Naive B cell (primary cell): ENCODE measurements at regions not wholly inside any gene's neighbourhood (a gene's known extent, or its start where the extent isn't known, plus 50 kb on each side); places are given as distances from the start of the nearest gene placed in this dataset.
A peak's percentile ranks its signal among the peaks of the same experiment; 100 is the strongest.

Source experiments
- ATAC-seq, 2 donors: fragments of 150-1000 bp; cut with Tn5 transposase; 2 replicates each; pipeline ENCODE4 v1.10.0; 2021; ENCODE audit warnings: low read depth in 2 of 2, mild to moderate bottlenecking in 2 of 2, moderate library complexity in 2 of 2
- DNase-seq: peaks from one replicate; pipeline ENCODE4 v3.0.0; 2022
- H3K27ac Mint-ChIP-seq, 6 donors: one replicate each; pipeline ENCODE4 v1.8.0; 2020 to 2022; ENCODE audit warnings: mild to moderate bottlenecking in 6 of 6, mixed read lengths in 6 of 6, moderate library complexity in 5 of 6, inconsistent platforms in 2 of 6
- H3K27me3 Mint-ChIP-seq, 3 donors: one replicate each; pipeline ENCODE4 v1.8.0; 2021 to 2022; ENCODE audit warnings: mixed read lengths in 3 of 3, mild to moderate bottlenecking in 1 of 3
- H3K36me3 Mint-ChIP-seq, 2 donors: one replicate each; pipeline ENCODE4 v1.8.0; 2020 to 2022; ENCODE audit warnings: mixed read lengths in 2 of 2, inconsistent platforms in 1 of 2, mild to moderate bottlenecking in 1 of 2
- H3K4me1 Mint-ChIP-seq, 3 donors: one replicate each; pipeline ENCODE4 v1.8.0; 2020 to 2022; ENCODE audit warnings: mixed read lengths in 3 of 3, inconsistent platforms in 1 of 3, mild to moderate bottlenecking in 1 of 3, moderate library complexity in 1 of 3
- H3K4me3 Mint-ChIP-seq, 8 donors: one replicate each; pipeline ENCODE4 v1.8.0; 2020 to 2022; ENCODE audit warnings: mild to moderate bottlenecking in 8 of 8, mixed read lengths in 8 of 8, moderate library complexity in 8 of 8, inconsistent platforms in 2 of 8
- H3K9me3 Mint-ChIP-seq, 7 donors: one replicate each; pipeline ENCODE4 v1.8.0; 2020 to 2022; ENCODE audit warnings: mixed read lengths in 7 of 7, mild to moderate bottlenecking in 5 of 7, inconsistent platforms in 2 of 7, moderate library complexity in 1 of 7

- peaks cover 4 to 20% (median 5%) of the 10 kb centered on the region in 3 donors for H3K27me3 Mint-ChIP-seq
- H3K4me3 Mint-ChIP-seq, result no peak overlapping the region
- no peak for ATAC-seq
- peaks cover 2 to 7% (median 4%) of the 10 kb centered on the region in 7 donors for H3K9me3 Mint-ChIP-seq
- DNase-seq, result no peak
- H3K27ac Mint-ChIP-seq, result no peak overlapping the region
- H3K4me1 Mint-ChIP-seq, result no peaks in the 10 kb centered on the region
- no peaks in the 10 kb centered on the region for H3K36me3 Mint-ChIP-seq
Measured at GRCh38 chr1:184241446-184241845, 145.4 kb upstream of the C1orf21 start.

- DNase-seq (no peak), ATAC-seq (no peak)
- H3K9me3 Mint-ChIP-seq, result peaks cover 2 to 7% (median 4%) of the 10 kb centered on the region in 7 donors
- H3K36me3 Mint-ChIP-seq, result no peaks in the 10 kb centered on the region
- H3K4me3 Mint-ChIP-seq, result no peak overlapping the region
- H3K4me1 Mint-ChIP-seq, result no peaks in the 10 kb centered on the region
- H3K27me3 Mint-ChIP-seq, result peaks cover 0 to 20% (median 5%) of the 10 kb centered on the region in 3 donors
- H3K27ac Mint-ChIP-seq, result no peak overlapping the region
Measured at GRCh38 chr1:184242507-184242943, 144.3 kb upstream of the C1orf21 start.

GRCh38 chr1:184244962-184245361, 141.9 kb upstream of the C1orf21 start:
- H3K4me3 Mint-ChIP-seq, result no peak overlapping the region
- ATAC-seq (no peak), DNase-seq (no peak)
- peaks cover 0 to 27% (median 11%) of the 10 kb centered on the region in 3 donors for H3K27me3 Mint-ChIP-seq
- no peak overlapping the region for H3K27ac Mint-ChIP-seq
- peaks cover 2 to 12% (median 4%) of the 10 kb centered on the region in 7 donors for H3K9me3 Mint-ChIP-seq
- H3K4me1 Mint-ChIP-seq, result no peaks in the 10 kb centered on the region
- no peaks in the 10 kb centered on the region for H3K36me3 Mint-ChIP-seq

GRCh38 chr1:184247671-184248070, 139.2 kb upstream of the C1orf21 start:
- Mint-ChIP-seq H3K4me1 (no peaks in the 10 kb centered on the region), H3K27ac (no peak overlapping the region), H3K27me3 (peaks cover 0 to 15% (median 6%) of the 10 kb centered on the region in 3 donors), H3K4me3 (no peak overlapping the region), H3K36me3 (no peaks in the 10 kb centered on the region), H3K9me3 (peaks cover 0 to 12% (median 4%) of the 10 kb centered on the region in 7 donors)
- no peak for ATAC-seq
- DNase-seq, result no peak

GRCh38 chr1:184253921-184254320, 132.9 kb upstream of the C1orf21 start:
- H3K27me3 Mint-ChIP-seq, result peaks cover 9 to 20% (median 11%) of the 10 kb centered on the region in 3 donors
- no peak for ATAC-seq
- no peaks in the 10 kb centered on the region for H3K36me3 Mint-ChIP-seq
- H3K27ac Mint-ChIP-seq, result no peak overlapping the region
- DNase-seq, result no peak
- peaks cover 0 to 11% (median 0%) of the 10 kb centered on the region in 7 donors for H3K9me3 Mint-ChIP-seq
- no peaks in the 10 kb centered on the region for H3K4me1 Mint-ChIP-seq
- H3K4me3 Mint-ChIP-seq, result no peak overlapping the region

GRCh38 chr1:184254849-184255248, 132.0 kb upstream of the C1orf21 start:
- ATAC-seq (no peak), DNase-seq (no peak)
- Mint-ChIP-seq H3K27ac (no peak overlapping the region), H3K4me3 (no peak overlapping the region), H3K9me3 (peaks cover 0 to 11% (median 0%) of the 10 kb centered on the region in 7 donors), H3K27me3 (peaks cover 5 to 20% (median 11%) of the 10 kb centered on the region in 3 donors), H3K4me1 (no peaks in the 10 kb centered on the region), H3K36me3 (no peaks in the 10 kb centered on the region)

- no peaks in the 10 kb centered on the region for H3K36me3 Mint-ChIP-seq
- peaks cover 0 to 11% (median 0%) of the 10 kb centered on the region in 7 donors for H3K9me3 Mint-ChIP-seq
- H3K27ac Mint-ChIP-seq, result no peak overlapping the region
- peaks cover 5 to 20% (median 17%) of the 10 kb centered on the region in 3 donors for H3K27me3 Mint-ChIP-seq
- DNase-seq (no peak), ATAC-seq (no peak)
- no peaks in the 10 kb centered on the region for H3K4me1 Mint-ChIP-seq
- no peak overlapping the region for H3K4me3 Mint-ChIP-seq
Measured at GRCh38 chr1:184255560-184255959, 131.3 kb upstream of the C1orf21 start.

GRCh38 chr1:184257873-184258272, 129.0 kb upstream of the C1orf21 start:
- Mint-ChIP-seq H3K36me3 (no peaks in the 10 kb centered on the region), H3K27me3 (peaks cover 5 to 20% (median 17%) of the 10 kb centered on the region in 3 donors), H3K27ac (no peak overlapping the region), H3K9me3 (peaks cover 0 to 11% (median 0%) of the 10 kb centered on the region in 7 donors), H3K4me3 (no peak overlapping the region), H3K4me1 (no peaks in the 10 kb centered on the region)
- ATAC-seq (no peak), DNase-seq (no peak)

GRCh38 chr1:184258525-184258924, 128.3 kb upstream of the C1orf21 start:
- no peaks in the 10 kb centered on the region for H3K4me1 Mint-ChIP-seq
- no peak for ATAC-seq
- no peaks in the 10 kb centered on the region for H3K36me3 Mint-ChIP-seq
- H3K27ac Mint-ChIP-seq, result no peak overlapping the region
- H3K27me3 Mint-ChIP-seq, result peaks cover 5 to 20% (median 17%) of the 10 kb centered on the region in 3 donors
- H3K9me3 Mint-ChIP-seq, result peaks cover 0 to 11% (median 0%) of the 10 kb centered on the region in 7 donors
- DNase-seq, result no peak
- no peak overlapping the region for H3K4me3 Mint-ChIP-seq

- ATAC-seq (no peak), DNase-seq (no peak)
- Mint-ChIP-seq H3K4me3 (no peak overlapping the region), H3K36me3 (no peaks in the 10 kb centered on the region), H3K27ac (no peak overlapping the region), H3K4me1 (no peaks in the 10 kb centered on the region), H3K9me3 (peaks cover 0 to 7% (median 0%) of the 10 kb centered on the region in 7 donors), H3K27me3 (peaks cover 5 to 20% (median 17%) of the 10 kb centered on the region in 3 donors)
Measured at GRCh38 chr1:184260382-184260781, 126.4 kb upstream of the C1orf21 start.

- Mint-ChIP-seq H3K4me3 (no peak overlapping the region), H3K4me1 (no peaks in the 10 kb centered on the region), H3K36me3 (no peaks in the 10 kb centered on the region), H3K27ac (peak overlapping the region in 1 of 6 donors; percentile 47), H3K27me3 (peaks cover 0 to 13% (median 10%) of the 10 kb centered on the region in 3 donors), H3K9me3 (peaks cover 0 to 2% (median 0%) of the 10 kb centered on the region in 7 donors)
- DNase-seq, result no peak
- no peak for ATAC-seq
Measured at GRCh38 chr1:184262109-184262508, 124.7 kb upstream of the C1orf21 start.

GRCh38 chr1:184267747-184268146, 119.1 kb upstream of the C1orf21 start:
- Mint-ChIP-seq H3K27ac (peak overlapping the region in 1 of 6 donors; percentile 47), H3K27me3 (peaks cover 0 to 9% (median 8%) of the 10 kb centered on the region in 3 donors), H3K4me3 (no peak overlapping the region), H3K36me3 (no peaks in the 10 kb centered on the region), H3K9me3 (peaks cover 0 to 6% (median 0%) of the 10 kb centered on the region in 7 donors), H3K4me1 (no peaks in the 10 kb centered on the region)
- ATAC-seq, result no peak
- DNase-seq, result no peak

- H3K9me3 Mint-ChIP-seq, result peaks cover 0 to 18% (median 3%) of the 10 kb centered on the region in 7 donors
- H3K36me3 Mint-ChIP-seq, result no peaks in the 10 kb centered on the region
- DNase-seq, result no peak
- H3K27me3 Mint-ChIP-seq, result peaks cover 8 to 14% (median 8%) of the 10 kb centered on the region in 3 donors
- H3K4me1 Mint-ChIP-seq, result no peaks in the 10 kb centered on the region
- ATAC-seq, result no peak
- no peak overlapping the region for H3K27ac Mint-ChIP-seq
- no peak overlapping the region for H3K4me3 Mint-ChIP-seq
Measured at GRCh38 chr1:184270556-184270955, 116.3 kb upstream of the C1orf21 start.

GRCh38 chr1:184272175-184272866, 114.5 kb upstream of the C1orf21 start:
- Mint-ChIP-seq H3K36me3 (no peaks in the 10 kb centered on the region), H3K4me1 (no peaks in the 10 kb centered on the region), H3K27me3 (peaks cover 8 to 14% (median 8%) of the 10 kb centered on the region in 3 donors), H3K4me3 (no peak overlapping the region), H3K27ac (no peak overlapping the region), H3K9me3 (peaks cover 0 to 18% (median 3%) of the 10 kb centered on the region in 7 donors)
- DNase-seq, result no peak
- no peak for ATAC-seq
